H1 (cell line): ENCODE measurements at regions not wholly inside any gene's neighbourhood (a gene's known extent, or its start where the extent isn't known, plus 50 kb on each side); places are given as distances from the start of the nearest gene placed in this dataset.

Experiments
- CTCF ChIA-PET: fragments of 300-600 bp; sonication (Branson Sonifier 250); formaldehyde crosslinking; loops from one replicate; lab custom pipeline; 2021; ENCODE audit not compliant: partially characterized antibody; lab: Charles Lee
- POLR2A ChIA-PET: fragments of 300-600 bp; sonication (Branson Sonifier 250); formaldehyde crosslinking; loops from one replicate; lab custom pipeline; 2021; ENCODE audit warnings: inconsistent platforms; ENCODE audit not compliant: partially characterized antibody; lab: Charles Lee
- DNase-seq, 2 experiments: peaks; one replicate each; pipeline versions ENCODE4 v3.0.0 to v3.0.0-alpha.2; 2010 to 2022; ENCODE audit warnings: low spot score in 2 of 2, low read depth in 1 of 2, mixed read lengths in 1 of 2
- FAIRE-seq: peaks from 2 replicates; lab custom pipeline; 2011; peaks lifted over from hg19 to GRCh38; lab: Jason Lieb, UNC
- H2AFZ ChIP-seq: 2 replicates; pipeline ENCODE4 v1.8.1; 2012; ENCODE audit warnings: low read length, inconsistent platforms
- H2AK5ac ChIP-seq: 2 replicates; pipeline ENCODE4 v1.6.1; 2013; ENCODE audit warnings: low read depth, low read length
- H2BK120ac ChIP-seq: replicated peaks from 2 replicates; pipeline ENCODE3; 2013; ENCODE audit warnings: low read depth, low read length, inconsistent platforms
- H2BK12ac ChIP-seq: 2 replicates; pipeline ENCODE4 v1.6.1; 2013; ENCODE audit warnings: low read depth, low read length
- H2BK15ac ChIP-seq: 2 replicates; pipeline ENCODE4 v1.6.1; 2013; ENCODE audit warnings: low read length
- H2BK20ac ChIP-seq: 2 replicates; pipeline ENCODE4 v1.6.1; 2013; ENCODE audit warnings: low read length
- H2BK5ac ChIP-seq: 2 replicates; pipeline ENCODE4 v1.6.1; 2013; ENCODE audit warnings: low read depth, low read length
- H3K14ac ChIP-seq: 2 replicates; pipeline ENCODE4 v1.6.1; 2013; ENCODE audit warnings: inconsistent platforms; ENCODE audit not compliant: insufficient read length
- H3K18ac ChIP-seq: 2 replicates; pipeline ENCODE4 v1.6.1; 2013; ENCODE audit warnings: low read length; ENCODE audit errors: extremely low read depth
- H3K23ac ChIP-seq: 2 replicates; pipeline ENCODE4 v1.6.1; 2013; ENCODE audit warnings: inconsistent platforms; ENCODE audit not compliant: insufficient read length
- H3K23me2 ChIP-seq: 2 replicates; pipeline ENCODE4 v1.6.1; 2013; ENCODE audit warnings: low read depth, low read length
- H3K27ac ChIP-seq: 2 replicates; pipeline ENCODE4 v1.6.1; 2011; ENCODE audit warnings: low read depth, low read length, inconsistent platforms
- H3K27me3 ChIP-seq, 4 experiments: replicated peaks in 1 of 4; 1 replicate in 1 of 4; 2 replicates in 3 of 4; pipeline versions ENCODE4 v1.6.1 to v1.8.1; 2011 to 2013; ENCODE audit warnings: low read length in 3 of 4, mild to moderate bottlenecking in 3 of 4, inconsistent platforms in 2 of 4, mixed read lengths in 2 of 4, moderate library complexity in 1 of 4; ENCODE audit not compliant: control insufficient read depth in 3 of 4, insufficient read depth in 3 of 4; ENCODE audit errors: extremely low read depth in 1 of 4
- H3K36me3 ChIP-seq, 4 experiments: 2 replicates each; pipeline versions ENCODE4 v1.6.1 to v1.8.1; 2011 to 2013; ENCODE audit warnings: mild to moderate bottlenecking in 4 of 4, low read length in 3 of 4, moderate library complexity in 2 of 4, control low read depth in 1 of 4, inconsistent platforms in 1 of 4; ENCODE audit not compliant: insufficient read depth in 4 of 4, control insufficient read depth in 2 of 4
- H3K4ac ChIP-seq: replicated peaks from 2 replicates; pipeline ENCODE3; 2013; ENCODE audit warnings: low read length, low read depth, mixed read lengths, inconsistent platforms; ENCODE audit not compliant: insufficient read length
- H3K4me1 ChIP-seq, 4 experiments: replicated peaks in 1 of 4; 1 replicate in 1 of 4; 2 replicates in 3 of 4; pipeline versions ENCODE4 v1.6.1 to v1.8.1; 2011 to 2013; ENCODE audit warnings: low read length in 3 of 4, inconsistent platforms in 2 of 4, mixed read lengths in 1 of 4; ENCODE audit not compliant: insufficient read depth in 4 of 4, control insufficient read depth in 3 of 4
- H3K4me2 ChIP-seq, 2 experiments: 2 replicates each; pipeline versions ENCODE4 v1.6.1 to v1.8.1; 2011 to 2013; ENCODE audit warnings: low read depth in 2 of 2, low read length in 2 of 2, control low read depth in 1 of 2, inconsistent platforms in 1 of 2, mild to moderate bottlenecking in 1 of 2; ENCODE audit not compliant: insufficient read depth in 1 of 2
- H3K4me3 ChIP-seq, 4 experiments: fragments of 200-600, 300-600 bp in 1 of 4; sonication (generic), shearing (Covaris generic), sonication (Bioruptor Twin) in 1 of 4; 2 replicates each; pipeline versions ENCODE4 v1.5.1 to v1.8.1; 2011 to 2016; ENCODE audit warnings: low read length in 4 of 4, low read depth in 3 of 4, control low read depth in 2 of 4, inconsistent platforms in 2 of 4, mild to moderate bottlenecking in 2 of 4, mixed read lengths in 1 of 4, moderate library complexity in 1 of 4; ENCODE audit not compliant: insufficient read depth in 2 of 4; ENCODE audit errors: extremely low read depth in 1 of 4
- H3K56ac ChIP-seq: replicated peaks from 2 replicates; pipeline ENCODE3; 2013; ENCODE audit warnings: low read depth, mild to moderate bottlenecking, mixed read lengths, low read length, inconsistent platforms; ENCODE audit not compliant: insufficient read length
- H3K79me1 ChIP-seq: 2 replicates; pipeline ENCODE4 v1.6.1; 2013; ENCODE audit warnings: low read depth, low read length, control low read depth
- H3K79me2 ChIP-seq, 2 experiments: 2 replicates each; pipeline versions ENCODE4 v1.6.1 to v1.8.1; 2012 to 2013; ENCODE audit warnings: low read length in 2 of 2, mild to moderate bottlenecking in 2 of 2, inconsistent platforms in 1 of 2; ENCODE audit not compliant: insufficient read depth in 2 of 2, control insufficient read depth in 1 of 2
- H3K9ac ChIP-seq, 4 experiments: replicated peaks in 1 of 4; 1 replicate in 1 of 4; 2 replicates in 3 of 4; pipeline versions ENCODE4 v1.6.1 to v1.8.1; 2011 to 2013; ENCODE audit warnings: low read depth in 3 of 4, low read length in 3 of 4, control low read depth in 2 of 4, mild to moderate bottlenecking in 2 of 4, moderate library complexity in 2 of 4, inconsistent platforms in 1 of 4; ENCODE audit errors: extremely low read depth in 1 of 4
- H3K9me3 ChIP-seq, 2 experiments: 2 replicates each; pipeline versions ENCODE4 v1.6.1 to v1.8.1; 2012 to 2013; ENCODE audit warnings: mild to moderate bottlenecking in 2 of 2, moderate library complexity in 2 of 2, control low read depth in 1 of 2, inconsistent platforms in 1 of 2, low read depth in 1 of 2, low read length in 1 of 2, mixed read lengths in 1 of 2; ENCODE audit not compliant: insufficient read depth in 2 of 2
- H4K20me1 ChIP-seq, 2 experiments: replicated peaks in 1 of 2; 2 replicates each; pipeline versions ENCODE3 to v1.8.1; 2011 to 2013; ENCODE audit warnings: inconsistent platforms in 2 of 2, low read length in 2 of 2, mild to moderate bottlenecking in 1 of 2; ENCODE audit not compliant: insufficient read depth in 2 of 2, control insufficient read depth in 1 of 2
- H4K5ac ChIP-seq: 2 replicates; pipeline ENCODE4 v1.6.1; 2013; ENCODE audit warnings: low read length, low read depth, mixed read lengths, inconsistent platforms; ENCODE audit not compliant: insufficient read length
- H4K8ac ChIP-seq: 2 replicates; pipeline ENCODE4 v1.8.0; 2013; ENCODE audit warnings: mild to moderate bottlenecking, moderate library complexity, low read length, inconsistent platforms; ENCODE audit not compliant: insufficient read depth; ENCODE audit errors: extremely low read depth
- H4K91ac ChIP-seq: replicated peaks from 2 replicates; pipeline ENCODE3; 2013; ENCODE audit warnings: low read length, mixed read lengths, inconsistent platforms; ENCODE audit not compliant: insufficient read length
- BCL11A ChIP-seq, 2 experiments: IDR thresholded peaks; one replicate each; pipeline ENCODE4 v1.6.1; 2011; ENCODE audit warnings: low read depth in 2 of 2, low read length in 2 of 2, mild to moderate bottlenecking in 2 of 2
- CHD1 ChIP-seq: IDR thresholded peaks from 2 replicates; pipeline ENCODE4 v1.6.1; 2012; ENCODE audit warnings: low read depth, low read length, improper control_type of control experiment
- EZH2 ChIP-seq: fragments of 200-600 bp; sonication (generic); IDR thresholded peaks from 2 replicates; pipeline ENCODE4 v1.7.1; 2012; ENCODE audit warnings: low read depth, mild to moderate bottlenecking, moderate library complexity, low read length, inconsistent platforms; ENCODE audit not compliant: severe bottlenecking
- JUND ChIP-seq: IDR thresholded peaks from 2 replicates; pipeline ENCODE4 v1.6.1; 2011; ENCODE audit warnings: mild to moderate bottlenecking, improper control_type of control experiment, low read length
- NRF1 ChIP-seq: IDR thresholded peaks from 2 replicates; pipeline ENCODE4 v1.6.1; 2011; ENCODE audit warnings: mild to moderate bottlenecking, low read depth, low read length, improper control_type of control experiment
- PHF8 ChIP-seq: fragments of 200-600 bp; sonication (generic); conservative IDR thresholded peaks from 2 replicates; pipeline ENCODE4 v1.7.1; 2012; ENCODE audit warnings: low read depth, mild to moderate bottlenecking, inconsistent platforms, low read length, moderate library complexity
- SIN3A ChIP-seq, 2 experiments: IDR thresholded peaks in 1 of 2; conservative IDR thresholded peaks in 1 of 2; 2 replicates each; pipeline ENCODE4 v1.6.1; 2011 to 2012; ENCODE audit warnings: low read length in 2 of 2, improper control_type of control experiment in 1 of 2, low read depth in 1 of 2, mild to moderate bottlenecking in 1 of 2
- SP2 ChIP-seq: IDR thresholded peaks from 2 replicates; pipeline ENCODE4 v1.6.1; 2012; ENCODE audit warnings: mild to moderate bottlenecking, low read length, inconsistent platforms
- WGBS, 2 experiments: shearing (Covaris generic) in 1 of 2; methylation state at CpG; one replicate each; pipeline versions ENCODE4 v1.1.6 to v1.1.7; 2013 to 2015; ENCODE audit warnings: low lambda C conversion rate in 2 of 2, mixed read lengths in 2 of 2, inconsistent platforms in 1 of 2, low coverage in 1 of 2, missing lambda C conversion rate in 1 of 2; ENCODE audit not compliant: insufficient replicate concordance in 2 of 2, insufficient coverage in 1 of 2, insufficient read length in 1 of 2; ENCODE audit errors: extremely low coverage in 1 of 2, missing lambda C conversion rate in 1 of 2; 5-methylcytosine and 5-hydroxymethylcytosine counted together

GRCh38 chr10:113273181-113274163 lies 279.4 kb upstream of the HABP2 start:
- Histone ChIP-seq H2AK5ac (no peak overlapping the region), H3K4me3 (no peak overlapping the region), H3K4me1 (no peaks in the 10 kb centered on the region; a peak in 2 of 7 replicates), H3K18ac (no peak overlapping the region), H3K36me3 (no peaks in the 10 kb centered on the region), H4K8ac (no peak overlapping the region), H3K56ac (no peak overlapping the region), H4K20me1 (no peaks in the 10 kb centered on the region), H3K23ac (no peak overlapping the region), H3K4me2 (no peak overlapping the region), H4K91ac (no peak overlapping the region), H2BK20ac (no peak overlapping the region), H3K79me1 (no peaks in the 10 kb centered on the region), H3K79me2 (no peaks in the 10 kb centered on the region), H2BK12ac (no peak overlapping the region), H2BK5ac (no peak overlapping the region), H3K23me2 (no peaks in the 10 kb centered on the region), H3K14ac (no peak overlapping the region), H3K4ac (no peak overlapping the region), H2AFZ (peak overlapping the region; percentile 26; the same call in 1 of the 2 replicates), H3K27ac (no peak overlapping the region), H2BK120ac (no peak overlapping the region), H4K5ac (no peak overlapping the region), H3K9me3 (no peaks in the 10 kb centered on the region), H2BK15ac (no peak overlapping the region), H3K9ac (no peak overlapping the region), H3K27me3 (no peaks in the 10 kb centered on the region)
- DNase-seq (no peak), FAIRE-seq (no peak)
- CTCF ChIA-PET, result interaction anchor here (0.9 to 1.4 kb wide), 6 partner anchors 9 to 181 kb away, joined by 3 to 4 read pairs (median 4); no protein-coding TSS in a partner anchor
- POLR2A ChIA-PET, result no interaction called here
- TF ChIP-seq BCL11A (IDR thresholded peaks at IDR 0.05; ENCODE audit: low read depth in 2 of 2, low read length in 2 of 2), result no peak
- no peak for TF ChIP-seq SP2
- TF ChIP-seq CHD1, result no peak
- no peak for TF ChIP-seq NRF1
- TF ChIP-seq JUND, result no peak
- no peak for TF ChIP-seq SIN3A (conservative IDR thresholded peaks at IDR 0.05 in 1 of 2, IDR thresholded peaks at IDR 0.05 in 1 of 2; ENCODE audit: low read depth in 1 of 2, low read length in 2 of 2)
- TF ChIP-seq PHF8, result no peak
- TF ChIP-seq EZH2, result no peak
- WGBS, 2 experiments, result 82% methylated on average over 23 of the region's 23 CpGs; no CpG with 5 or more reads in 1 of the 2 experiments
